Cardiac fibroblast (primary cell): ENCODE measurements at regions not wholly inside any gene's neighbourhood (a gene's known extent, or its start where the extent isn't known, plus 50 kb on each side); places are given as distances from the start of the nearest gene placed in this dataset.
A peak's percentile ranks its signal among the peaks of the same experiment; 100 is the strongest.

Experiments
- DNase-seq, 2 donors: peaks; one replicate each; pipeline versions ENCODE4 v3.0.0 to v3.0.0-alpha.2; 2010; ENCODE audit warnings: low read depth in 2 of 2
- H3K4me3 ChIP-seq, 2 donors: replicated peaks in 1 of 2; 1 replicate in 1 of 2; 2 replicates in 1 of 2; pipeline ENCODE4 v1.5.1; 2011; ENCODE audit warnings: low read depth in 2 of 2, low read length in 2 of 2, mild to moderate bottlenecking in 2 of 2, moderate library complexity in 1 of 2
- TF ChIP-seq, protein P1 (sequence below): IDR thresholded peaks from one replicate; pipeline ENCODE4 v1.5.1; 2011; ENCODE audit warnings: low read depth, mild to moderate bottlenecking, low read length, inconsistent platforms

GRCh38 chr5:58021466-58021865 lies 438.4 kb downstream of the PLK2 start:
- no peak overlapping the region for H3K4me3 ChIP-seq
- DNase-seq: no peak
- TF ChIP-seq, protein P1, sequence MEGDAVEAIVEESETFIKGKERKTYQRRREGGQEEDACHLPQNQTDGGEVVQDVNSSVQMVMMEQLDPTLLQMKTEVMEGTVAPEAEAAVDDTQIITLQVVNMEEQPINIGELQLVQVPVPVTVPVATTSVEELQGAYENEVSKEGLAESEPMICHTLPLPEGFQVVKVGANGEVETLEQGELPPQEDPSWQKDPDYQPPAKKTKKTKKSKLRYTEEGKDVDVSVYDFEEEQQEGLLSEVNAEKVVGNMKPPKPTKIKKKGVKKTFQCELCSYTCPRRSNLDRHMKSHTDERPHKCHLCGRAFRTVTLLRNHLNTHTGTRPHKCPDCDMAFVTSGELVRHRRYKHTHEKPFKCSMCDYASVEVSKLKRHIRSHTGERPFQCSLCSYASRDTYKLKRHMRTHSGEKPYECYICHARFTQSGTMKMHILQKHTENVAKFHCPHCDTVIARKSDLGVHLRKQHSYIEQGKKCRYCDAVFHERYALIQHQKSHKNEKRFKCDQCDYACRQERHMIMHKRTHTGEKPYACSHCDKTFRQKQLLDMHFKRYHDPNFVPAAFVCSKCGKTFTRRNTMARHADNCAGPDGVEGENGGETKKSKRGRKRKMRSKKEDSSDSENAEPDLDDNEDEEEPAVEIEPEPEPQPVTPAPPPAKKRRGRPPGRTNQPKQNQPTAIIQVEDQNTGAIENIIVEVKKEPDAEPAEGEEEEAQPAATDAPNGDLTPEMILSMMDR: no peak

GRCh38 chr5:58019614-58020013 lies 440.3 kb downstream of the PLK2 start:
- no peak overlapping the region for H3K4me3 ChIP-seq
- TF ChIP-seq, protein P1: no peak
- peak in 1 of 2 donors; percentile 89 for DNase-seq

- TF ChIP-seq, protein P1: no peak
- H3K4me3 ChIP-seq: no peak overlapping the region
- DNase-seq: no peak
Measured at GRCh38 chr5:58018016-58018415, 441.9 kb downstream of the PLK2 start.

DNA sequence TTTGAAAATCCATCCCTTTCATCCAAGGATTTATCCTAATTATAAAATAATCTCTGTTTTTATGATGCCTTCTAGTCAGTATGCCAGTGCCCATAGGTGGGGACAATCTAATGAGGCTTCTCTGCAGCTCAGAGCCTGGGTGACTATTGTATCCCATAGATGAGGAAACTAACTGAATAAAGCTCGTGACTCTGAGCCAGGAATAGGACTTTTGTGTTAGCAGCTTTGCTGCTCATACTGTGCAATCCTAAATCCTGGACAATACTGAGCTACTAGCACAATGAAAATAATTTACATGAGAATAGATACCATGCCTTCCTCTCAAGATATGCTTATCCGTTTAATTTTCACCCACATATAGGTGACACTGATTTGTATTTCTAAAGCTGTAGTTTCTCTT lies 443.0 kb downstream of the PLK2 start:
- no peak for DNase-seq
- TF ChIP-seq, protein P1: no peak
- H3K4me3 ChIP-seq: no peak overlapping the region

DNA sequence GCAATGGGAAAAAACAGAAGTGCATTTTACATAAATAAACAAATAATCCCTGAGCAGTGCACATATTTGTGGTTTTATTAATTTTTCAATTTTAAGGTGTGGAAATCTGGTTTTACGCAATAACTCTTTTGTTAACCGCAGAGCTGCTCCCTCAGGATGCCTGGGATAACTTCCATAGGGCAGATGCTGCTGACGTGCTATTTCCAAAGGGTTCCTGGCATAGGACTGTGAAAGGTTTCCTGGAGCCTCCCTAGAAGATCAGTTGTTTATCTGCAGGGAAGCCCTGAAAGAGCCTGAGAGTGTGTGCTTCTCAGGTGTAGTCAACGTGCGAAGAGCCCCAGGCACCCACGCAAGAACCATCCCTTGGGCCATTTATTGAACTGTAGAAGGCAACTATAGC lies 443.5 kb downstream of the PLK2 start:
- no peak overlapping the region for H3K4me3 ChIP-seq
- TF ChIP-seq, protein P1: no peak
- peak; percentile 59 to 91 for DNase-seq

DNA sequence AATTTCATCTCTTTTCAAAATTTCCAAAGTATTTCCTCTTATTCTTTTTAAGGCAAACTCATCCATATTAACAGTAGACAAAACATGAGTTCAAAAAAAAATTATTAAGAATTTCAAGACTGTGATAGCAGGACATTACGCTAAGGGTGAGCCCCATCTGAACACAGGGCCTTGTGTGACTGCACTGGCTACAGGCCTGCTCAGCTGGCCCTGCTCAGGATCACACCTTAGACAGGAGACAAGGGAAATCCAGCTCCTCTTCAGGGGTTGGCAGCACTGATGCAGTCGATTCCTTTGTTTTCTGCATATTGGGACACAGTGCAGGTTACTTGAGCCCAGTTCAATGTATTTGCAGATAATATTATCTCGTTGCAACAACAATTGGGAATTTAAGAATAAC lies 444.7 kb downstream of the PLK2 start:
- H3K4me3 ChIP-seq: no peak overlapping the region
- TF ChIP-seq, protein P1: no peak
- DNase-seq: no peak

- no peak for DNase-seq
Measured at GRCh38 chr5:58013542-58014258, 446.2 kb downstream of the PLK2 start.

More at GRCh38 chr5:58013542-58014258, 446.2 kb downstream of the PLK2 start:
- H3K4me3 ChIP-seq: no peak overlapping the region
- TF ChIP-seq, protein P1: no peak
